Adrenal gland (tissue), 9 donors: ENCODE measurements at regions not wholly inside any gene's neighbourhood (a gene's known extent, or its start where the extent isn't known, plus 50 kb on each side); places are given as distances from the start of the nearest gene placed in this dataset.

ENCODE experiments used
- DNase-seq, 7 donors: peaks; one replicate each; pipeline ENCODE4 v3.0.0-alpha.2; 2019 to 2020
- H3K27ac ChIP-seq, 5 donors: fragments of 200-600 bp; sonication (generic) in 4 of 5; 1 replicate in 3 of 5; 2 replicates in 2 of 5; pipeline versions ENCODE4 v1.5.1 to v1.8.0; 2016 to 2020; ENCODE audit warnings: mild to moderate bottlenecking in 1 of 5
- H3K27me3 ChIP-seq: fragments of 200-600 bp; 2 replicates; pipeline ENCODE4 v1.8.0; 2021
- H3K36me3 ChIP-seq, 2 donors: fragments of 200-600 bp; replicated peaks in 1 of 2; 1 replicate in 1 of 2; 2 replicates in 1 of 2; pipeline versions ENCODE4 v1.5.1 to v1.8.0; 2018 to 2022
- H3K4me1 ChIP-seq, 2 donors: fragments of 200-600 bp; replicated peaks in 1 of 2; 1 replicate in 1 of 2; 2 replicates in 1 of 2; pipeline versions ENCODE4 v1.5.1 to v1.8.0; 2018 to 2021
- H3K4me3 ChIP-seq, 4 donors: fragments of 200-600 bp; sonication (generic) in 3 of 4; one replicate each; pipeline ENCODE4 v1.5.1; 2016 to 2018
- H3K9me3 ChIP-seq, 3 donors: fragments of 200-600 bp; sonication (generic) in 1 of 3; replicated peaks in 1 of 3; 1 replicate in 2 of 3; 2 replicates in 1 of 3; pipeline versions ENCODE4 v1.5.1 to v1.8.0; 2016 to 2021
- CTCF ChIP-seq, 6 experiments: fragments of 450-650 bp in 4 of 6; fragments of 200-600 bp in 2 of 6; sonication (generic) in 1 of 6; IDR thresholded peaks; 1 replicate in 5 of 6; 2 replicates in 1 of 6; pipeline versions ENCODE4 v1.5.1 to v1.8.0; 2016 to 2021; ENCODE audit warnings: antibody characterized with exemption in 6 of 6, mild to moderate bottlenecking in 2 of 6, moderate library complexity in 1 of 6
- POLR2A ChIP-seq, 2 donors: fragments of 450-650 bp; IDR thresholded peaks; one replicate each; pipeline ENCODE4 v1.6.1; 2017; ENCODE audit warnings: antibody characterized with exemption in 2 of 2, mild to moderate bottlenecking in 2 of 2, moderate library complexity in 1 of 2
- WGBS, 4 donors: extraction: QIAGEN DNeasy Blood & Tissue Kit in 2 of 4; methylation state at CpG; one replicate each; pipeline versions ENCODE4 v1.1.5 to v1.1.7; 2013 to 2017; 5-methylcytosine and 5-hydroxymethylcytosine counted together
- intact Hi-C, 2 donors: fragments of 100-400 bp; cut with DNase I; formaldehyde crosslinking; loops; one replicate each; pipeline versions ENCODE4 v1.14.1 to v1.15.0; 2022 to 2023
- donor health status: healthy with polysubstance abuse.
- donor health status: Bipolar disorder and iron deficiency.
- donor health status: DM: yes; HTN: yes; CAD: no.
- donor health status: DM: no; HTN: no; CAD: no.
- donor health status: DM: no; HTN: no; CAD: no.

DNA sequence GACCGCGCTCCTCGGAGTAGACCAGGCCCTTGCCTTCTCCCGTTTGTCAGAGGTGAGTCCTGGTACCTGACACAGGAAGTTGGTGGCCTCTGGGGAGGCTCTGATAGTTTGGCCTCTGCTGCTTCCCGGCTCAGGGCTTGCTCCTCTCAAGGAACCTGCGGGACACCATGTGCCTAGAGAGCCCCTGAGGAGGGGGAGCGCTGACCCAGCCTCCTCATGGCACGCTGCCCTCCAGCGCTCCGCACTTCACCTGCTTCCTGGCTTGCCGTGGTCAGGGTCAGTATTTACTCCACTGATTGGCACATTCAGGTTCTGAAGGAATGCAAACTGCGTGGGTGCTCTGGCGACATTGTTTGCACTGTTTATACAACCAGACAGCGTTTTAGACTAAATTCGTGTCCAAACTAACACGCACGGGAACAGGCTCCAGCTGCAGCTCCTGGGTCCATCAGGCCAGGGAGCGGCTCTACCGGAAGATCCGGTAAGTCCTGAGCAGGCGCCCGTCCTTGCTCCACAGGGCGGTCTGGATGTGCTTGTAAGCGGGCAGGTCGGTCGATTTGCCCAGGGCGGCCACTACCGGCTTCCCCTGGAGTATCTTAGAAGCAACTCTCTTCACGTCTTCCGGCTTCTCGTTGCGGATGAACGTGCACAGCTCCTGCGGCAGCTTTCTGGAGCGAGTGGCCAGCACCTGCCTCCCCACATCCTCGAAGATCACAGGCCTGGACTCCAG is 121.6 kb upstream of the GRID2 start:
- Histone ChIP-seq H3K4me3 (no peak overlapping the region), H3K4me1 (no peaks in the 10 kb centered on the region), H3K27ac (no peak overlapping the region), H3K36me3 (no peaks in the 10 kb centered on the region), H3K27me3 (no peaks in the 10 kb centered on the region), H3K9me3 (no peaks in the 10 kb centered on the region)
- no peak for DNase-seq
- 85 to 93% (median 91%) methylated on average over 25 to 36 of the region's 36 CpGs for WGBS, 4 donors
- TF ChIP-seq CTCF (IDR thresholded peaks at IDR 0.05) (no peak), POLR2A (IDR thresholded peaks at IDR 0.05) (no peak)
- intact Hi-C loops: no loop called here

GRCh38 chr4:92182736-92183407 is 120.9 kb upstream of the GRID2 start:
- DNase-seq: no peak
- TF ChIP-seq CTCF (IDR thresholded peaks at IDR 0.05): no peak
- TF ChIP-seq POLR2A (IDR thresholded peaks at IDR 0.05): no peak
- Histone ChIP-seq H3K27ac (no peak overlapping the region), H3K36me3 (no peaks in the 10 kb centered on the region), H3K9me3 (no peaks in the 10 kb centered on the region), H3K27me3 (no peaks in the 10 kb centered on the region), H3K4me3 (no peak overlapping the region), H3K4me1 (no peaks in the 10 kb centered on the region)
- intact Hi-C loops: no loop called here
- 89 to 95% (median 91%) methylated on average over 22 to 33 of the region's 33 CpGs for WGBS, 4 donors

DNA sequence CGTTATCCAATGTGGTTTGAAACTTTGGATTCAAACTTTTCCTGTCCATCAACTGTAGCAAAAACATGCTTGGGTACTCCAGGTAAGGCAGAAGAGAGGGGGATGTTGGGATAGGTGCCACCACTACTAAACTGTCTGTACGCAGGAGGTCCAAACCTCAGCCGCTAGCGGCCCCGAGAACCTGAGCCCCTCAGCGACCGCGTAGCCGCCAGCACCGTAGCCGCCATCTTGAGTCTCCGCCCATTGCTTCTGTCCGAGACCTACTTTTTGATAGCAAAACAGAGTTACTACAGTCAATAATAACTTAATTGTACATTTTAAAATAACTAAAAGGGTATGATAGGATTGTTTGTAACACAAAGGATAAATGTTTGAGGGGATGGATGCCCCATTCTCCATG is 119.9 kb upstream of the GRID2 start:
- intact Hi-C loops: no loop called here
- 93 to 97% (median 95%) methylated on average over 13 of the region's 13 CpGs for WGBS, 4 donors
- TF ChIP-seq CTCF (IDR thresholded peaks at IDR 0.05) (no peak), POLR2A (IDR thresholded peaks at IDR 0.05) (no peak)
- Histone ChIP-seq H3K27me3 (no peaks in the 10 kb centered on the region), H3K9me3 (no peaks in the 10 kb centered on the region), H3K27ac (no peak overlapping the region), H3K36me3 (no peaks in the 10 kb centered on the region), H3K4me1 (no peaks in the 10 kb centered on the region), H3K4me3 (no peak overlapping the region)
- DNase-seq: no peak

- DNase-seq: no peak
- H3K27ac ChIP-seq: no peak overlapping the region
- H3K4me3 ChIP-seq: no peak overlapping the region
- H3K9me3 ChIP-seq: no peaks in the 10 kb centered on the region
- WGBS, 4 donors: 63 to 71% (median 67%) methylated on average over 2 of the region's 2 CpGs
- no peak for TF ChIP-seq POLR2A (IDR thresholded peaks at IDR 0.05)
- no peak for TF ChIP-seq CTCF (IDR thresholded peaks at IDR 0.05)
- no peaks in the 10 kb centered on the region for H3K27me3 ChIP-seq
- intact Hi-C loops: no loop called here
- no peaks in the 10 kb centered on the region for H3K4me1 ChIP-seq
- no peaks in the 10 kb centered on the region for H3K36me3 ChIP-seq
Measured at GRCh38 chr4:92184566-92184965, 119.2 kb upstream of the GRID2 start.
